ENCODE measurements at regions not wholly inside any gene's neighbourhood (a gene's known extent, or its start where the extent isn't known, plus 50 kb on each side); places are given as distances from the start of the nearest gene placed in this dataset.

DNA sequence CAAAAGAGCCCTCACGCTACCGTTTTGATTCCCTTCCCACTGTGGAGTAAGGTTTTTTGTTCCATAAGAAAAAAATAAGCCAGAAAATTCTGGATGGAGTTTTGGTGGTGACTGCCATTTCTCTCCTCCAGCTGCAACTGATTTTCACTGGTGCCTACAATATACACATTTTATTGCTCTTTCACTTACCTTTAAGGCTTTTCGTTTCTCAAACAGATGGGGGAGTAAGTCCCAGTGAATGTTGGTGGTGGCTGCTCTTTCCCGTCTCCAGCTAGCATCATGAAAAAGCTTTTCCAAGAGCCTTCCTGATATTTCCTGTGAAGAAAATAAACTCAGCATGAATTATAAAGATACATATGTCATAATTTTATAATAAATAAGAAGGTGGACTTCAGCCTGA is 932.5 kb upstream of the PIK3C3 start:
- DNase-seq: no peak

DNA sequence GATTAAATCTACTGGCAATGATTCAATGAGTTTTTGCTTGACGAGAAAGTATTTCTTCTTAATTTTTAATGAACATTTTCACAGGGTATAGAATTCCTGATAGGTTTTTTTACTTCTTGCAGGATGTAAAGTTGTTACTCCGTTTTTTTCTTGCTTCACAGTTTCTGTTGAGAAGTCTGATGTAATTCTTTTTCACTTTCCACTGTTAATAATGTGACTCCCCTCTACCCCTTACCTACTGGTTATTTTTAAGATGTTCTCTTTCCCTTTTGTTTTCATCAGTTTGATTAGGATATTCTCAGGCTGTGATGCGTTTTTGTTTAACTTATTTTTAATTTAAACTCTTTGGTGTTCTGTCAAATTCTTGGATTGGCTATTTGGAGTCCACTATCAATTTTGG is 933.9 kb upstream of the PIK3C3 start:
- DNase-seq: no peak

DNA sequence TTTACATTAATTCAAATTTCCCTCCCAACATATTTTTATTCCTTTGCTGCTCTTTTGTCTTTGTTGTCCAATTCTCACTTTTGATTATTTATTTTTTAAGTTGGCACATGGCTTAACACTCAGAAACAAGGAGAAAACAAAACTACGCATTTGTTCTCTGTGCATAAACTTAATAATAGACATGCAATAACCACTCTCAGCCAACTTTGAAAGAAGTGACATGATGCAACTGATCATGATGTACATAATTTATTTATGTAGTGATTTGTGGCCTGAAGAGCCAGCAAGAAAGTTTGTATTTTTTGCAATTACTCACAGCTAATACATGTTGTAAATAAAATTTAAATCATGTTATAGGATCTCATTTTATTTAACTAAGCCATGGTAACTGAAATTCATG is 942.8 kb upstream of the PIK3C3 start:
- no peak for DNase-seq

DNA sequence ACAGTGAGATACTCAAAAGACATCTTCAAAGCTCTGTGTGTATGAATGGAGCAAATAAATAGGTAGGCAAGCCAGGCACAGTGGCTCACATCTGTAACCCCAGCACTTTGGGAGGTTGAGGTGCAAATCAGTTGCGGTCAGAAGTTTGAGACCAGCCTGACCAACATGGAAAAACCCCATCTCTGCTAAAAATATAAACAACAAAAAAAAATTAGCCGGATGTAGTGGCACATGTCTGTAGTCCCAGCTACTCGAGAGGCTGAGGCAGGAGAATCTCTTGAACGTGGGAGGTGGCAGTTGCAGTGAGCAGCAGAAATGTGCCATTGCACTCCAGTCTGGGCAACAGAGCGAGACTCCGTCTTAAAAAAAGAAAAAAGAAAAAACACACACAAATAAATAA is 945.1 kb upstream of the PIK3C3 start:
- DNase-seq: peak; percentile 12

DNA sequence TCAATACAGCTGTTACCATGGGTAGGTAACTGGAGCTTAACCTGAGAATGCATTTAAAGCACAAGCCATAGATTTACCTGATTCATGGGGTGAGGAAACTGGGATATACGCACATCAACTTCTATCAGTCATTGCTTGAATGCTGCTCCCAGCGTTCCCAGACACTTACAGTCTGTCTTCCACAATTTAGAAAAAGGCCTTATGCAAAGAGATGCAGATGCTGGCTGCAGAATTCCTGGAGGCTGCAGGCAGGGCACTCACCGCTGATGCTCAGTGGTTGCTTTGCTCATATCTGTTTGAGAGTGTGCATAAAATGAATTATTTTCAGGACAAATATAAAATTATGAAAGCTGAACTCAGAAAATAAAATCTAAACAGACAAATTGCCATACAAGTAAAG is 950.7 kb upstream of the PIK3C3 start:
- no peak for DNase-seq

DNA sequence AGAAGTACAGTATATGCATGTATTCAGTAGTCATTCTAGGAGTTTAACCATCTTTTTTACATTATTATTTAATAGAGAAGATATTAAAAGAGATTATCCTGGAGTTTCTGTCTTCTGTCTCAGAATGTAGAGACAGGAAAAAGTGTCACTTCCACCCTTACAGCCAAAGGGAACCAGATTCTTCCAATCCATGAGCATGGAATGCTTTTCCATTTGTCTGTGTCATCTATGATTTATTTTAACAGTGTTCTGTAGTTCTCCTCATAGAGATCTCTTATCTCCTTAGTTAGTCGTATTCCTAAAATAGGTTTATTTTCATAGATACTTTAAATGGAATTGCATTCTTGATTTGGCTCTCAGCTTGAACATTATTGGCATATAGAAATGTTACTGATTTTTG is 959.5 kb upstream of the PIK3C3 start:
- no peak for DNase-seq

DNA sequence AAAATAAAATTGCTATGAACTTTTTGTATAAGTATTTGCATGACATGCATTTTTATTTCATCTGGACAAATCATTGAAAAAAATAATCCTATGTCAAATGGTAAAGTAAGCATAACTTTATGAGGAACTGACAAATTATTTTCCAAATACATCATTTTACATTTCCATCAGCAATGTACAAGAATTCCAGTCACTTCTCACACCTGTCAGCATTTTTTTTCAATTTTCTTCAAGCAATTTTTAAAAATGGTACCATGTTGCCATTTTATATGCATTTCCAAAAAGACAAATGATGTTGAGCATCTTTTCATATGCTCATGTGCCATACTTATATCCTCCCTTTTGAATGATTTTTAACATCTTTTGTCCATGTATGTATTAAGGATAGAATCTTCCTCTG is 961.7 kb upstream of the PIK3C3 start:
- DNase-seq: no peak

DNA sequence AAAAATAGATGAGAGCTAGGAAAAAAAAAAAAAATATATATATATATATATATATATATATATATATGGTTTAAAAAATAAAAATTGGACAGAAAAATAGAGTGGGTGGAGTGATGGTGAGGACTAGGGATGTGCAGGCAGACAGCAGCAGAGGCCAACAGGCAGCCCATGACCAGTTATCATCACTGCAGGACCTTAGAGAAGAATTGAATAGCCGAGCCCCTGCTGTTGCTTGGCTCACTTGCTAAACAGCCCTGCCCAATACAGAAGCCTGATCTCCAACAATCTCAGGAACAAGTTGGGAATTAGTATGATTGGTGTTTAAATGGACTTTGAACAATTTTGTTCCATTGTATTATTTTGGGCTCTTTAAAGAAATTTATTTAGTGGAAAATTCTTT is 967.5 kb upstream of the PIK3C3 start:
- DNase-seq: no peak

DNA sequence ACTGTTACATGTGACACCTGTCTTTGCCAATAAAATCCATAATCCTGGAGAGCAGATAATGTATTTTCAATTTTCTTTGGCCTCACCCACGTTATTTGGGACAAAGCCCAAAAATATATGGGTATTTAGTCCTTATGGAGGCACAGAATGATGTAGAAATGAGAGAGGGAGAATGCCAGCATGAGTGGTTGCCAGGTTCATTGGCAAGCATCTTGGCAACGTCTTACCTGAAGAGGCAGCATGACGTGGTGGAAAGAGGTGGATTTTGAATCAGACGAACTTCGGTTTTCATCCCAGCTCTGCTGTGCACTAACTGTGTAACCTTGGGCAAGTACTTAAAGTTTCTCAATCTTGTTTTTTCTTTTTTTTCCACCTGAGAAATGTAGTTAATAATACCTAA is 969.6 kb upstream of the PIK3C3 start:
- no peak for DNase-seq

DNA sequence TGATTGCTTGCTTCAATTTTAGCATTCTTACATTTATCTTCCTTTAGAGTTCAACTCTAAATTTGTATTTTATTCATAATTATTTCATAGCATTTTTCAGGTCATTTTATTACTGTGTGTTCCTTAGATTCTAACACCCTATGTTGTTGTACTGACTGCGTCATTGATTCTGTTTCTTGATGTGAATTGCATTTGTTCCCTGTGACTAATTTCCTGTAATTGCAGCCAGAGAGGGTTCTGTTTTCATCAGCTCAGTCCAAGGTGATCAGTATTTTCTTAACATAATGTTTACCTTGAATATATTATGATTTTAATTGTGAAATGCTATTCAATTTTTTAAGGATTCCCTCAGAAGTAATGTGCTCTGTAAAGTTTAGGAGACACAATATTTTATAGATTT is 970.2 kb upstream of the PIK3C3 start:
- no peak for DNase-seq

DNA sequence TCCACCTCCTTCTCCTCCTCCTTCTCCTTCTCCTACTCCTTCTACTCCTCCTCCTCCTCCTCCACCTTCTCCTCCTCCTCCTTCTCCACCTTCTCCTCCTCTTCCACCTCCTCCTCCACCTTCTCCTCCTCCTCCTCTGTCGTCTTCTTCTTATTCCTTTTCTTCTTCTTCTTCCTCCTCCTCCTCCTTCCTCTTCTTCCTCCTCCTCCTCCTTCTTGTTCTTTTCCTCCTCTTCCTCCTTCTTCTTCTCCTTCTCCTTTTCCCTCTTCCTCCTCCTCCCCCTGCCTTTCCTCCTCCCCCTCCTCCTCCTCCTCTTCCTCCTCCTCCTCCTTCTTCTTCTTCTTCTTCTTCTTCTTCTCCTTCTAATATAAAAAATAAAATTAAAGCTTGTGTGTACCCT is 971.2 kb upstream of the PIK3C3 start:
- no peak for DNase-seq

DNA sequence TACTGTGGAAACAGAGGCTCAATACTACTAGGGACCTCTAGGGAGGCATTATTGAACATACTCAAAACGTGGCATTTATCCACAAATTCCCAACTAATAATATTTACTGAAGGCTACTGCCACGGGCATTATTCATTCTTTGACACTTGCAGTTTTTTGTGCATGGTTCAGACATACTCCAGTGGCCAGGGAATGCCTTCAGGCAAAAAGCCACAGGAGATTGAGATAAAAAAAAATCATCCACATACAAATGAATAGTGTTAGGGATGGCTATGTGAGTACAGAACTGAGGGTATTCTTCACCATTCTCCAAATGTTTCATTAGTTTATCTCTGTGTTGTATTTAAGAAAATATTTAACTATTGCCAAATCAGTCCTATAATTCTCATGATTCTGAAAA is 974.9 kb upstream of the PIK3C3 start:
- DNase-seq: no peak

DNA sequence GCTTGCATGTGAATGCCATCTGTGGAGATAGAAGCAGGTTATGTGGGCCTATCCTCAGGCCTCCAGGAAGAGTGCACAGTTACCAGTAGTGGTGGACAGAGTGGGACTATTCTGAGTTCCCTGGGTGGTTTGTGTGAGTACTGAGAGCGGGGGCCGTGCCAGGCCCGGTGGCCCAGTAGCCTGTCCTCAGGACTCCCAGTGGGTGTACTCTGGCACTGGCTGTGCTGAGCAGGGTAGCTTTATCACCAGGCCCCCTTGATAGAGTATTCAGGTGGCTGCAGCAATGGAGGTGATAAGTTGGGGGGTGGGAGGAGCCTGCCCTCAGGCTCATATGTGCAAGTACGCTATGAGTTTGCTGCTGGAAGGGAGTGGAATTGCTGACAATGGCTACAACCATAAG is 979.0 kb upstream of the PIK3C3 start:
- DNase-seq: no peak

DNA sequence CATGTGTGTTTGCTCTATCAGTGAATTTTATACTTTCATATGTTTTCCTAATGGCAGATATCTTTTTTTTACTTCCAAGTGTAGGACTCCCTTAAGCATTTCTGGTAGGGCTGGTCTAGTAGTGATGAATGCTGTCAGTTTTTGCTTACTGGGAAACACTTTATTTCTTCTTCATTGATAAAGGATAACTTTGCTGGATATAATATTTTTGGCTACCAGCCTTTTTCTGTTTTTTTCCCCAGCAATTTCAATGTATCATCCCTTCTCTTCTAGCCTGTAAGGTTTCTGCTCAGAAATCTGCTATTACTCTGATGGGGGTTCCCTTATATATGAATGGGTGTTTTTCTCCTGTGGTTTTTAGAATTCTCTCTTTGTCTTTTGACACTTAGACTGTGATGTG is 980.6 kb upstream of the PIK3C3 start:
- no peak for DNase-seq

DNA sequence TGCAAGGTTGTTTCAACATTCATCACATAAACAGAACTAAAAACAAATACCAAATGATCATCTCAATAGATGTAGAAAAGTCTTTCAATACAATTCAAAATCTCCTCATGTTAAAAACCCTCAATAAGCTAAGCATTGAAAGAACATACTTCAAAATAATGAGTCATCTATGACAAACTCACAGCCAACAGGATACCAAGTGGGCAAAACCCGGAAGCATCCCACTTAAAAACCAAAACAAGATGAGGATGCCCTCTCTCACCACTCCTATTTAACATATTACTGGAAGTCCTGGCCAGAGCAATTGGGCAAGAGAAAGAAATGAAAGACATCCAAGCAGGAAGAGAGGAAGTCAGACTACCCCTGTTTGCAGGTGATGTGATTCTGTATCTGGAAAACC is 992.2 kb upstream of the PIK3C3 start:
- no peak for DNase-seq

DNA sequence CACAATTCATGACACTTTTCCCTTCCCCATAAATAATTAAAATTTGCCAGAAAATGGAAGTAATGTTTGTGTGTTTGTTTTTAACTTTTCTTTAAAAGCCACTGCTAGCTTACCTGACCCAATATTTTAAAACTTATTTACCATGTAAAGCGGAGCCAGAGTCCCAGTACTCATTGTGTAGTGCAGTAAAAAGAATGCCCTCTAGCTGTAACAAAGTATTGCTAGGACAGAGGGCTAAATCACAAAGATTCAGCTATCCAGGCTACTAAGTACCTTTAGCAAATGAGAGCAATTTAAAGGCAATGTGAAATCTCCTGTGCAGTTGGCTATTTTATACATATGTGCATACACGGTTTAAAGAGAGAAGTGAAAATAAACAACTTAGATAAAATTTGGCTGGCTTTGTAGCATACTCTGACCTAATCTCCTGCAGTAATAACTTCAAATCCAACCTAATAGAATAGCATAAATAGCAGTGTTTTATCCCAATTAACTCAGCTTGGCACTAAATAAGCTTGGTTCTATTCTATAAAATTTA is 997.4 kb upstream of the PIK3C3 start:
- DNase-seq: peak; percentile 43

DNA sequence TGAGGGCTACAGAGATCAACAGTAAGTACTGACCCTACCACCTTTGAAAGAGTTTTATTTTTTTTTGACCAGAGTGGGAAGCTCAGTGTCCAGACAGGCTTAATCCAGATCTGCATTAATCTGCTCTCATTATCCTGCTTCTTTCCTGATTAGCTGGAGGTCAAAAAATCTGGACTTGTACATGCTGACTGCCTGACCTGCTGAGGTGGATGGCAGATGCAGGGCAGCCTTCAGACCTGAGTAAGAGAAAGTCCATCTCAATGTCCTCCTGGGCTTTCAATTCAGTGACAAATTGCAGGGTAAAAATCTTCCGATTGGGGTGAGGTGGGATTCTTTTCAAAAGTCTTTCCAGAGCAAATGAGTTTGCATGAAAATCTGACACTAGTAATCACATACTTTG is 998.8 kb upstream of the PIK3C3 start:
- DNase-seq: peak; percentile 16

DNA sequence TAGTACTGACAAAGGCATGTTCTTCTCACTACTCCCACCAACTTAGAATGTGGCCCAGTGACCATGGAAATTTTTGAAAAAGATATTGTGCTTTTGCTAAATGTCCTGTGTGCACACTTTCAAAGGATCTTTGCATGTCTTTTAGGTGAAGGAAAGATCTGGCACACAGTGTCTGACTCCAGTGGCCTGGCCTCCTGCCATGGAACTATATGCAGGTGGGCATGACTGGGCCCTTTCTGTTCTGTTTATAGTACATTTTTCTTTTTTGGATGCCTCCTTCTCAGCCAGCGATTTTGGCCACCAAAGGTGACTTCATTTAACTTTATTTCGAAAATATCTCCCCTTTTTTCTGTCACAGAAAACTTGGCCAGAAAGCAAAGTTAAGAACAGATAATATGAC is 999.7 kb upstream of the PIK3C3 start:
- DNase-seq: peak; percentile 94

DNA sequence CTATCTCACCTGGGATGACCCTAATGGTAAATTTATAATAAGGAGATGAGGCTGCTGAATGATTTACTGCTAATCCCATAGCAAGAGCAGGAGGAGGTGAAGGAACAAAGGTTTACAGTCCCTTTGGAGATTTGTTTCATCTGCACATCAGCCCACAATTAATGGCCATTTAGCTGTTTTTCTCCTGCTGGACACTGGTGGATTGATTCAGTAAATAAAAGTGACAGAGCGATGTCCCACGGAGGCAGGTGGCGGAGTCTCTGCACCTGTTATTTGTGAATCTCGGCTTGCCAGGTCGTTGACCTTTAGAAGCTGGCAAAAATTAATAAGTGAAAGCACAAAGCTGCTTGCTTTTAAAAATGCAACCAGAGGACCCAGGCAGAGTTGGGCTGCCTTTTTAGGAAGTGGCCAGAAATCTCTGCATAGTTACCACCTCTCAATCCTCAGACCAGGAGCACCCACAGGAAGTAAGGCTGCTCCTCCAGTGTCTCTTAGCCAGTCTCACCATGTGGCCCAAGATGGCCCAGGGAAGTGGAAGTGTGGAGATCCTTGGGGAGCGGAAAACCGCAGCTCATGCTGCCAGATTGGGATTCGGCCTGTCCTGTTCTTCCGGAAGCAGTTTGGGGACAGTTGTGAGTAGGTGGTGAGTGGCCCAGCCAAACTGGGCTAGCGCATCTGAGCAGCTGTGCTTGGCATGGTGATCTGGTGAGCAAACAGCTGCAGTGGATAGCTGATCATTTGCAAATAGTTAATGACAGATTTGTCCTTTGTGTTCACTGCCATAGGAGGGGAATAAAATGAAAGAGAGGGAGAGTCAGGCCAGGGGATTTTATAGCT is 1005.7 kb upstream of the PIK3C3 start:
- DNase-seq: peak; percentile 92

DNA sequence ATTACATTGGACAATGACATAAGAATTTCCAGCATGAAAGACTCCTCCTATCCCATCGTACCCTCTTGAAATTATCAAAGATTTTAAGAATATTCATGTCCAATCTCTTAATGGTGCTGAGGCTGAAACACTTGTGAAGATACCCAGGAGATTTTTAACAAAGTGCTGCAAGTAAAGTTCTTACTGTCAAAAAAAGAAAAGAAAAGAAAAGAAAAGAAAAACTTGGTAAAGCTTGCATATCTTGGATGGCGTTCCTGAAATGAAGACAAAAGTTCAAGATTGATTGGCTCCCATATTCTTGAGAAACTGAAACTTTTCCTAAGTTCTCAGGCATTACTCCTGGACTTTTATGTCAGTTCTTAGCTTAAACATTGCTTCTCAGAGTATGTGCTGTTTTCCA is 1010.5 kb upstream of the PIK3C3 start:
- no peak for DNase-seq

DNA sequence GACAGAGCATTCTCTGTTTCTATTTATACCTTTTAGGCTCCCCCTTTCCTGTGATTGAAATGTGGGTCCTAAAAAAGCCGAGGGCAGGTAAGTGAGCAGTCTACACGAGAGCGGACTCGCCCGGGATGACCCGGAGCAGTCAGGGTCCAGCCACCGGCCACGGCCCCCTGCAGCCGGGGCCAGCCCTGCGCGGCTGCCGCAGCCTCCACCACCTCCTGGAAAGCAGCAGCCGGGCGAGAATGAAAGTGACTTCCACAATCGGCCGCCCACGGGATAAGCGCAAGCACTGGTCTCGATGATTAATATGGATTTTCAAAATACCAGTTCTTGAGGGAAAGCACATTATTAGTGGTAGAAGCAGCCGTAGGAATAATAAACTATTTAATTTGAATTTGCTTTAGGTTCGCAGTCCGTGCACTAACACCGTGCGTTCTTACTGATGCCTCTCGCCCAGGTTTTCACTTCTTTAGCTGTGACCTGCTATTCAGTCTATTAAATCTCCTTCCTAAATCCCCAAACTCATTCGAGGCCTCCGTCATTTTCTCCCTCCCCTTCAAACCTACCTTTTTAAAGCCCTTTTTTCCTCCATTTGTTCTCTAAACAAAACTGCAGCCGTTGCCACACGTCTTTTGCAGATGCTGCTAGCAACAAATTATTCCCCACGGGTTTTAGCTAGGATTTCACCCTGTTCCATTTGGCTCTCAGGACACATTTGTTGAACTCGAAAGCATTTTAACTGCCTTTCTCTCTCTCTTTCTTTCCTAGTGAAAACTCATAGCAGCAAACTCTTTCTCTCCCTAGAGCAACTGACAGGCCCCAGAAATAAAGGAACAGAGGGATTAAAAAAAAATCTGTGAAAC is 1015.1 kb upstream of the PIK3C3 start:
- DNase-seq: no peak

DNA sequence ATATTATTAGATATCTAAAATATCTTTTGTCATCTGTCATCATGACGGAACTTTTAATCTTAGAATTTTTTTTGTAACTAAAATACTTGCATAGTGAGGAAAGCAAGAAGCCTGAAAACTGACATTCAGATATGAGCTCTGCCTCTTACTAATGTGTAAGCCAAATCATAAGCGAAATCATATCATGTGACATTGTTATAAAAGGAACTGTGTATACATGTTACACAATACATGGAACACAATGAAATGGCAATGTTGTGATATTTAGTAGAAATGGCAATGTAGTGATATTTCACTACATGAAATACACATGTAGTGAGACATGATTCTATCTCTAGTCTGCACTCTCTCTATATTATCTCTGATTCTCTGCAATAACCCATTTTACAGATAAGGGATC is 1016.4 kb upstream of the PIK3C3 start:
- DNase-seq: no peak

DNA sequence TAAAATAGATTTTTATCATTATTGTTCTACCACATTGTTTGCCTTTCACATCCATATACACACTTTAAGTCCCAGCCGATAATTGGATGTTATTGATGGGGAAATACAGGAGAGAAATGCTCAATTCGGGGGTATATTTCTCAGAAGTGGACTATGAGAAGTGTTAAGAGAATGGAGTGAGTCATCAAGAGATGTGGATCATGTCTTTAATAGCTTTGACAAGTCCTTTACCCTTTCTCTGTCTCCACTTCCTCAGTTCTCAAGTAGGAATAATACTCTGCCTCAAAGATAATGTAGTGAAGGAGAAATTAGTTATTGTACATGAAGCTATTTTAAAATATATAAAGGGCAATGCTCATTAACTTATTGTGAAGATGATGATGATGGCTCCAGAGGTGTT is 1017.6 kb upstream of the PIK3C3 start:
- no peak for DNase-seq

DNA sequence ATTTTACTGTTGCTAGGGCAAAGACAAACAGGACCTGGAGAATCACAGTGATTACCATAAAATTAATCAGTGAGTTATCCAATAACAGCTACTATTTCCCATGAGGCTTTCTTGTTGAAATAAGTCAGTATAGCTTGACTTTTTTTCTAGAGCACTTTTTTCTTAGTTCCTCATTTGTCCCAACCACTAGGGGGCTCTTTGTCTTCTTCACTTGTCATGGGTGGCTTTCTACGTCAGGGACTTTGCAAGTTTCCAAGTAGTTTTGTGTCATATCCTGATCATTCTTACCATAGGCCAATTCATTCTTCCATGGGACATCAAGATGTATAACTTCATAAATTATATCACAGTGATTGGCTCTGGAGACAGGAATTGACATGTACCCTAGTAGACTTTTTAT is 1019.6 kb upstream of the PIK3C3 start:
- peak; percentile 70 for DNase-seq
